ENCODE measurements at regions not wholly inside any gene's neighbourhood (a gene's known extent, or its start where the extent isn't known, plus 50 kb on each side); places are given as distances from the start of the nearest gene placed in this dataset.
"Not testable (repeated sequence)": the region's sequence is repeated elsewhere in the genome, so short reads cannot be mapped to it uniquely, and the experiment has no call there.

DNA sequence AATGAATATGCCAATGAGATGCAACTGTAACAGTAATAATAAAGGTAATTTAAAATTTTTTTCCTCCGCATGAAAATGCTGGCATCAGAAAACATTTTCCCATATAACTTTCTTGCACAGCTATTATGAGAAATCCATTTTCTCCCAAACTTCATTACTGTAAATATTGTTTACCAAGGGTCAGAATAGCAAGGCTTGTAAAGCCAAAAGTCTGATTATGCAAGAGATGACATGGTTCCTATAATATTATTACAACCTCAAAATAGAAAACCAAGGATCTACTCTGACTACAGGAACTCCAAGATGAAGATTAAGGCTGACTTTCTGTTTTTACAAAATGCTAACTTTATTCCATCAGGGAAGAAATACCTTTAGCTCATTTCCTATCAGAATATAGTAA, 162.7 kb upstream of the CDK1 start:
- no peak for DNase-seq (ENCODE audit: low spot score)

GRCh38 chr10:60614363-60614762, 163.9 kb upstream of the CDK1 start:
- DNase-seq (ENCODE audit: low spot score), result no peak

- no peak for DNase-seq (ENCODE audit: low spot score)
Observed at GRCh38 chr10:60613434-60613833, 164.8 kb upstream of the CDK1 start.

- DNase-seq (ENCODE audit: low spot score), result peak; percentile 16
Observed at GRCh38 chr10:60611291-60611747, 167.0 kb upstream of the CDK1 start.

DNA sequence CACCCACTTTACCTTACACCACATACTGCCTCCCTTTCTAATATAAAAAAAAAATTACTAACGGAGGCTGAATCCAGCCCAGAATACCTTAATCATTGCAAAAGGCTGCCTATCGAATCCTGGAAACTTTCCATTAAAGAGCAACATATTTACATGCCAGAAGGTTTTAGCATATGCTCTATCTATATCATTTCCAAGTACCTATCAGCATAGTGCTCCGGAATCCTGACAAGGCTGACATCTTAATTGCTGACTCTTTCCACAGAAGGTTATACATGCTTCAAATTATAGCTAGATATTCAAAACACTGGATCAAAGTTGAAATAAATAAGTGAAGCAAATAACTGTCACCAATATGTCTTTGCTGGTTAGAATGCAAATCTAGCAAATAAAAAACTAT, 170.9 kb upstream of the CDK1 start:
- no peak for DNase-seq (ENCODE audit: low spot score)

DNA sequence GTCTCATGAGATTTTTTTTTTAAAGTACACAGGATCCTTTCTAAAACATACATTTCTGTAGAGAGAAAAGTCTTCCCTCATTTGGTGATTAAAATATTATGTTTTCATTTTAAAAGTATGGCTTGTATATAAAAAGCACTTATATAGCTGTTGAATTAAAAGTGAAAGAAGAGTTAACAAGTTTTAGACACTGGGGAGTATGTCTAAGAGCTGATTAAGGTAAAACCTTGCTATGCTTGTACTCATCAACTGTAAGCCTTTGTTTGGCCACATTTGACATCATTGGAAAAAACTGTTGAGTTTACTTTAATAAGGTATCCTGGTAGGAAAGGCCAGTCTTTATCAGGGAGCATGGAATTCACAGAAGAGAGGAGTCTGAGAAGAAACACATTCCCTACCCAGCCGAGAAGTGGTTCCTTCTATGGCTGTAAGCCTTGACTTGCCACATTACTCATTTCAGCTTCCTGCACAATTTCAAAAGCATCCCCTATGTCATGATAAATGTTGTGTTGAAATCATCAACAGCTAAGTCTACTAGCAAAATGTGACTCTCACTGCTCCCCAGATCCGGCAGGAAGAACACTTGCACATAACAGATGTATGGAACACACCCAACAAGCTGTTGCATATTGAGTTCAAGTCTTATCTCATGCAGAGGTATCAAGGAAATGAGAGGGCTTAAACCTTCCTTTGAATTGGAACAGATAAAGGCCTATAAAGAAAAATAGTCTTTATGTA, 171.8 kb upstream of the CDK1 start:
- DNase-seq (ENCODE audit: low spot score), result no peak

DNA sequence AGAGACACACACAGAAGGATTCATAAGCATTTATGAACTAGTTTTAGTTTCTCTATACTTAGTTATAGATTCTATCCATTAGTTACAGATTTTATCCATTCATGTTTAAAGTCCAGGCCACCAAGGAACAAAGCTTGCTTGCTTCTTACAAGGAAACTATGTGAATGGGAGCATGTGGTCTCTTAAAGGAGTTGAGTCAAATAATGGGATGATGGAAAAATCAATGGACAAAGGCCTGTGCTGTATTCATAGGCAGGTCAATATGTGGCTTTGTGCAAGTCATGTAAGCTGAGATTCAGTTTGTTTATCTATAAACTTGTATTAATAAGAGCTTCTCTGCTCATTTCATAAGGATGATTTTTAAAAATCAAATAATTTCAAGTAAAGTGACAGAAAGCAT, 172.8 kb upstream of the CDK1 start:
- no peak for DNase-seq (ENCODE audit: low spot score)

DNA sequence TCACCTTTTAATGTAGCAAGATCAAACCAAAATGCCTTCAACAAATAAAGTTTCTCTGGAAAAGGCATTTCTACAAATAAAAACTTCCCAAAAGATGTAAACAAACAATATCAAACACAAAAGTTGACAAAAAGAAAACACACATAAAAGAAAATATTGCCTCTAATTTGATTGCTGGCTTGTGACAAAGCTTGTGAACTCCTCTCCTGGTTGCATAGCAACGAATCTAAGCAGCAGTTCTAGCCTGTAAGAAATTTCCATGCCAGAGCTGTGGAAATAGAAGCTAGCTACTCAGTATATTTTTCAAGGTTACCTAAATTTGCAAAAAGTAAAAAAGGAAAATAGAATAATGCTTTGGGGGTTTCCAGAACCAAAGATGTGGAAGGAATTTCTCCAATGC, 173.9 kb upstream of the CDK1 start:
- no peak for DNase-seq (ENCODE audit: low spot score)

GRCh38 chr10:60597513-60597912, 180.8 kb upstream of the CDK1 start:
- no peak for DNase-seq (ENCODE audit: low spot score)

DNA sequence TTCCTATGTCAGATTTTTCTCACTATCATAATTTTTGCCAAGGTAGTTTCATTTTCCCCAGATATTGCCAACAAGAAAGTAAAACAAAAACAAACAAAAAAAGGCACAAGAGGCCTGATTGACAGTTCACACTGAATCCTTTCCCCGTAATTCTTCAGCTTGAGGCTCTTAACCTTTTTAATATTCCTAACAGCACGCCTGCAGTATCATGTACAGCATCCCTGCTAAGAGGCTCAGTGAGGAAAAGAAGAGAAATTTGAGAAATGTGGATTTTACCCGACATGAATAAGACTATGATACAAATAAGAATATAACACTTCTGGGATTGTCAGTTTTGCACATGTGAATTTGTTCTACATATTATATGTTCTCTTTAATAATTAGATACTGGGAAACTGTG, 182.4 kb upstream of the CDK1 start:
- DNase-seq (ENCODE audit: low spot score), result no peak

DNA sequence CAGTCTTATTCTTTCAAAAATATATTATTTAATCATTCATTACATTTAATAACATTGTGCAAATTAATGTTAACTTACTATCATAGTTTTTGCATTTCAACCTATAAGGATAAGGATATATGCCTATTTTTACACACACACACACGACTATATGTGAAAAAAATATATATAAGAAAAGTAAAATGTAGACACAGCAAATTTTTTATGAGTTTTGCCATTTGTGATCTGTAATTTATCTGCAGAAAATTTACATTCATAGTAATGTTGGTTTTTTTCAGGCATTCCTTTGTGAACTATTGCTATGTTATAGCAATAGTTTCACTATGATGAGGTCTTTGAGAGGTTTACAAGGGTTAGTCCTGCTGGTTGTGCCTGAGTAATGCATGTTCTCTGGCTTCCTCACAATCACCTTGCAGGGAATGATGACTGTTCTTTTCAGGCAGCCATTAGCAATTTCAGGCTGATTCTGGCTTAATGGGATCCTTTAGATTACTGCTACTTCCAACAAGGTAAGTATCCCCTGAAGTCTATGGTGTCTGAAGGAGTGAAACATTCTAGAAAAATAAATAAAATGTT, 183.7 kb upstream of the CDK1 start:
- DNase-seq (ENCODE audit: low spot score), result peak; percentile 33

- no peak for DNase-seq (ENCODE audit: low spot score)
Observed at GRCh38 chr10:60591119-60591518, 187.2 kb upstream of the CDK1 start.

GRCh38 chr10:60589376-60589775, 188.9 kb upstream of the CDK1 start:
- no peak for DNase-seq (ENCODE audit: low spot score)

- not testable (repeated sequence) for DNase-seq (ENCODE audit: low spot score)
Observed at GRCh38 chr10:60581782-60582181, 192.1 kb upstream of the ANK3 start.

- no peak for DNase-seq (ENCODE audit: low spot score)
Observed at GRCh38 chr10:60578217-60578616, 188.5 kb upstream of the ANK3 start.

DNA sequence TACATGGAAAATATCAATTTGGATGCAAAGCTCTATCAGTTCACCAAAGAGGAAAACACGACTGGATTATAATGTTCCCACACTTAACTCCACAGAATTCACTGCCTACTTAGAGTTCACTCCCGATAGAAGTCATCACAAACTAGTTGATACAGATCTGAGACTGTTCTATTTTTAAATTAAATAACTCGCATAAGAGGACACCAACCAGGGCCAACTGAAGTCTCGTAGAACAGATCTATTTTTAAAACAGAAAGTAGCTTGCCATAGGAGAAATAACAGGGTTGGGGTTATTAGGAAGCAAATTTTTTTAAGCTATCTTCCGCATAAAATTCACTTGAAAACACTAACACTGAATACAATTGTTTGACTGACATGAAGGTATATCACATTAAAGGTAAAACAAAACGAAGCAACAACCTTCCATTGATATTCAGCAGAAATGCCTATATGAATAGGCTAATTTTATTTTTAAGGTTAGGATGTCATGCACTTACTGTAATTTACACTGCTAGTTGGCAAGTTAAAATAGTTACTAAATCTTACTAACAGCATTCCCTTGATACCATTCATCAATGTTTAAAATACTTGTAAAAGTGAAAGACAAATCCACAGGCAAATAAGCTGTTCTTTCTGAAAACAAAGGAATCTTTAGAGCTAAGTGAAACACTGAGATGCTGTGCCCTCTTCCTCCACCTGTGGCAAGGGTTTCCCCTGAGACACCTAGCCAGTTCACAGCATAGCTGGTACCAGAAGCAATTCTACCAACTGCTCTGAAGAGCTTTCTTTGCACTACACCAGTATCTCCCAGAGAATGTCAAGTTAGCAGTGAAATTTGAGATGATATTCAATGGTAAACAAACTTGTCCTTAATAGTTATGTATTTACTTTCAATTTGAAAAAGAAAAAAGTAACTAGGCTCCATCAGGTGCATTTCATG, 186.7 kb upstream of the ANK3 start:
- no peak for DNase-seq (ENCODE audit: low spot score)

DNA sequence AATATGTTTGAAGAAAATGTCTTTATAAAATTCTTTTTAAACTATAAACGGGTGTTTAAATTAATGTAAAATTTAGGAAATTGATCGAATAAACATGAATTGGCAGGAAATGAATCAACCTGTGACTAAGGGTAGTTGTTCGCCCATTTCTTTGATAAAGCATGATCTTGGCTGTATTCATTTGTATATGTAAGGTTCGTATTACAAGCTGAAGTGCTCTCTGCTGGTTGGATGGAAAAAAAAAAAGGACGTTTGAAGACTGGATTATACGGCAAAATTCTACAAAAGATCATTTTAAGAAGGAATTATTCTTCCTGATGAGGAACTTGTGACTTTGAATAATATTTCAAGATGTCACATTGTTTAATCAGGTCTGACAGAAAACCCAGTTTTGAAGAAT, 185.4 kb upstream of the ANK3 start:
- DNase-seq (ENCODE audit: low spot score), result no peak

DNA sequence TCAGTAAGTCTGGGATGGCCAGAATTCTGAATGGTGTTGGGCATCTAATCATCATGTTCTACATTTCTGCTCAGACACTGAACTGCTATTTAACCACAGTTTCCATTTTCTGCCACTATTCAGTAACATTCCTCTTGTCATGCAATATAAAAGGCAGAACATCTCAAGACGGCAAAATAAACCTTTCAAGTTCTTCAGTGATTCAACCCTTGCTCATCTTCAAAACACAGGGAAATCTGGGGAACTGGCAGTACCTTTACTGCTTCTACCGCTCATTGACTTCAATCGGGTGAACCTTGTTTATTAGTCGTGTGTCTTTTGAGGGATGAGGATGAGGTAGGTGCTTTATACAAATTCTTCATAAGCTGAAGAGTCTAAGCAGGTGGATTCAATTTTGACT, 184.7 kb upstream of the ANK3 start:
- DNase-seq (ENCODE audit: low spot score), result no peak

DNA sequence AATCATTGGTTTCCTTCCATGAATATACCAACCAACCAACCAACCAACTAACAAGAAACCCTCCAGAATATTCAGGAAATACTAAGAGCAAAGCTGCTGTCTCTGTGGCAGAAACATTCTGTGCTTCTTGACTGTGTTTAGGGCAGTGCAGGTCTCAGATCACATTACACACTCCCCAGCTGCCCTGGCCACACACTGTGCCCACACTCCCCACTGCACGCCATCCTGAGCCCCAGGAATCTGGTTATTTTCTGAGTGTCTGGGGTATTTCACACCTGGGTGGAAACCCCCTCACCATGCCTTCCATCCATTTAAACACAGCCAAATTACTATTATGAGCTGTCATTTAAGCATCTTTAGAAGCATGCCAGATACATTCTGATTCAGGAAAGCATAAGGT, 183.7 kb upstream of the ANK3 start:
- DNase-seq (ENCODE audit: low spot score), result peak; percentile 50

- peak; percentile 62 for DNase-seq (ENCODE audit: low spot score)
Observed at GRCh38 chr10:60572511-60573194, 183.0 kb upstream of the ANK3 start.

GRCh38 chr10:60570896-60571295, 181.2 kb upstream of the ANK3 start:
- DNase-seq (ENCODE audit: low spot score), result no peak

GRCh38 chr10:60570272-60570865, 180.7 kb upstream of the ANK3 start:
- DNase-seq (ENCODE audit: low spot score), result no peak
